Esophagus squamous epithelium (tissue), 5 donors: ENCODE measurements at regions not wholly inside any gene's neighbourhood (a gene's known extent, or its start where the extent isn't known, plus 50 kb on each side); places are given as distances from the start of the nearest gene placed in this dataset.

Source experiments
- DNase-seq: peaks from one replicate; lab custom pipeline; 2025; lab: John Stamatoyannopoulos, UW
- H3K27ac ChIP-seq, 4 donors: fragments of 200-600 bp; sonication (generic); one replicate each; pipeline ENCODE4 v1.5.1; 2016 to 2019; ENCODE audit warnings: mild to moderate bottlenecking in 1 of 4
- H3K27me3 ChIP-seq, 4 donors: fragments of 200-600 bp; sonication (generic); 1 replicate in 3 of 4; 2 replicates in 1 of 4; pipeline versions ENCODE4 v1.5.1 to v1.6.0; 2017 to 2021; ENCODE audit warnings: antibody characterized with exemption in 1 of 4
- H3K36me3 ChIP-seq, 3 donors: fragments of 200-600 bp; sonication (generic); one replicate each; pipeline ENCODE4 v1.5.1; 2016 to 2019
- H3K4me1 ChIP-seq, 3 donors: fragments of 200-600 bp; sonication (generic); one replicate each; pipeline ENCODE4 v1.5.1; 2017 to 2019
- H3K4me3 ChIP-seq, 4 donors: fragments of 200-600 bp; sonication (generic); 1 replicate in 3 of 4; 2 replicates in 1 of 4; pipeline ENCODE4 v1.5.1; 2016 to 2019; ENCODE audit warnings: mild to moderate bottlenecking in 2 of 4, moderate library complexity in 1 of 4
- H3K9me3 ChIP-seq, 3 donors: fragments of 200-600 bp; sonication (generic); one replicate each; pipeline ENCODE4 v1.5.1; 2016 to 2019
- CTCF ChIP-seq, 6 experiments: fragments of 450-650 bp in 4 of 6; fragments of 200-600 bp in 2 of 6; sonication (generic) in 2 of 6; IDR thresholded peaks; one replicate each; pipeline ENCODE4 v1.5.1; 2016 to 2019; ENCODE audit warnings: antibody characterized with exemption in 6 of 6, mild to moderate bottlenecking in 4 of 6, moderate library complexity in 4 of 6
- POLR2A ChIP-seq, 4 donors: fragments of 450-650 bp; IDR thresholded peaks; one replicate each; pipeline ENCODE4 v1.6.1; 2017; ENCODE audit warnings: antibody characterized with exemption in 4 of 4, mild to moderate bottlenecking in 4 of 4, moderate library complexity in 3 of 4
- WGBS, 2 donors: methylation state at CpG; one replicate each; pipeline ENCODE4 v1.1.5; 2018; 5-methylcytosine and 5-hydroxymethylcytosine counted together
- intact Hi-C: fragments of 100-400 bp; cut with DNase I; formaldehyde crosslinking; loops from one replicate; pipeline ENCODE4 v1.15.0; 2022
- donor health status: DM: yes; HTN: yes; CAD: no.

GRCh38 chr7:12979181-12979580, 291.7 kb downstream of the ARL4A start:
- TF ChIP-seq POLR2A (IDR thresholded peaks at IDR 0.05) (no peak), CTCF (IDR thresholded peaks at IDR 0.05) (no peak)
- Histone ChIP-seq H3K4me3 (no peak overlapping the region), H3K4me1 (no peaks in the 10 kb centered on the region), H3K9me3 (no peaks in the 10 kb centered on the region), H3K36me3 (no peaks in the 10 kb centered on the region), H3K27ac (no peak overlapping the region), H3K27me3 (no peaks in the 10 kb centered on the region)
- no peak for DNase-seq
- 74 to 79% methylated on average over 3 of the region's 3 CpGs for WGBS, 2 donors
- intact Hi-C loops = no loop called here

- Histone ChIP-seq H3K27ac (no peak overlapping the region), H3K4me1 (peaks cover 0 to 5% (median 0%) of the 10 kb centered on the region in 3 donors), H3K27me3 (no peaks in the 10 kb centered on the region), H3K36me3 (no peaks in the 10 kb centered on the region), H3K4me3 (no peak overlapping the region), H3K9me3 (no peaks in the 10 kb centered on the region)
- DNase-seq = no peak
- TF ChIP-seq POLR2A (IDR thresholded peaks at IDR 0.05) = no peak
- intact Hi-C loops = no loop called here
- 88 to 97% methylated on average over 1 of the region's 1 CpG for WGBS, 2 donors
Observed at GRCh38 chr7:12982178-12982577, 294.7 kb downstream of the ARL4A start.

GRCh38 chr7:12984117-12984516, 296.7 kb downstream of the ARL4A start:
- TF ChIP-seq CTCF (IDR thresholded peaks at IDR 0.05) = no peak
- TF ChIP-seq POLR2A (IDR thresholded peaks at IDR 0.05) = no peak
- DNase-seq = no peak
- no peak overlapping the region for H3K4me3 ChIP-seq
- H3K4me1 ChIP-seq = peaks cover 0 to 11% (median 0%) of the 10 kb centered on the region in 3 donors
- no peak overlapping the region for H3K27ac ChIP-seq
- H3K27me3 ChIP-seq = no peaks in the 10 kb centered on the region
- 82 to 83% methylated on average over 4 of the region's 4 CpGs for WGBS, 2 donors
- intact Hi-C loops = no loop called here
- no peaks in the 10 kb centered on the region for H3K9me3 ChIP-seq
- H3K36me3 ChIP-seq = no peaks in the 10 kb centered on the region

GRCh38 chr7:12985228-12985627, 297.8 kb downstream of the ARL4A start:
- H3K4me3 ChIP-seq = no peak overlapping the region
- no peaks in the 10 kb centered on the region for H3K36me3 ChIP-seq
- DNase-seq = no peak
- H3K9me3 ChIP-seq = no peaks in the 10 kb centered on the region
- no peak for TF ChIP-seq CTCF (IDR thresholded peaks at IDR 0.05)
- TF ChIP-seq POLR2A (IDR thresholded peaks at IDR 0.05) = no peak
- intact Hi-C loops = no loop called here
- 90 to 92% methylated on average over 1 of the region's 1 CpG for WGBS, 2 donors
- H3K4me1 ChIP-seq = peaks cover 0 to 13% (median 0%) of the 10 kb centered on the region in 3 donors
- H3K27ac ChIP-seq = no peak overlapping the region
- H3K27me3 ChIP-seq = no peaks in the 10 kb centered on the region

GRCh38 chr7:12985752-12986151, 298.3 kb downstream of the ARL4A start:
- DNase-seq = no peak
- TF ChIP-seq POLR2A (IDR thresholded peaks at IDR 0.05) = no peak
- TF ChIP-seq CTCF (IDR thresholded peaks at IDR 0.05) = no peak
- H3K36me3 ChIP-seq = no peaks in the 10 kb centered on the region
- intact Hi-C loops = no loop called here
- H3K9me3 ChIP-seq = no peaks in the 10 kb centered on the region
- no peaks in the 10 kb centered on the region for H3K27me3 ChIP-seq
- 75 to 86% methylated on average over 2 of the region's 2 CpGs for WGBS, 2 donors
- no peak overlapping the region for H3K4me3 ChIP-seq
- peaks cover 0 to 13% (median 0%) of the 10 kb centered on the region in 3 donors for H3K4me1 ChIP-seq
- H3K27ac ChIP-seq = no peak overlapping the region

- Histone ChIP-seq H3K4me1 (peaks cover 0 to 13% (median 0%) of the 10 kb centered on the region in 3 donors), H3K27ac (no peak overlapping the region), H3K9me3 (no peaks in the 10 kb centered on the region), H3K27me3 (no peaks in the 10 kb centered on the region), H3K36me3 (no peaks in the 10 kb centered on the region), H3K4me3 (no peak overlapping the region)
- TF ChIP-seq POLR2A (IDR thresholded peaks at IDR 0.05) (no peak), CTCF (IDR thresholded peaks at IDR 0.05) (no peak)
- intact Hi-C loops = no loop called here
- DNase-seq = no peak
Observed at GRCh38 chr7:12987238-12987637, 299.8 kb downstream of the ARL4A start.
